T-helper 2 cell treated with Interferon-gamma antibody and Interleukin-4, amounts not matched to agents 100 ng/mL and 5 ng/mL, for 36 hours (primary cell): ENCODE measurements at regions not wholly inside any gene's neighbourhood (a gene's known extent, or its start where the extent isn't known, plus 50 kb on each side); places are given as distances from the start of the nearest gene placed in this dataset.
"Not testable (repeated sequence)": the region's sequence is repeated elsewhere in the genome, so short reads cannot be mapped to it uniquely, and the experiment has no call there.

ENCODE experiments used
- intact Hi-C: fragments of 100-400 bp; cut with micrococcal nuclease; formaldehyde crosslinking; loops from one replicate; pipeline ENCODE4 v1.15.1; 2023

DNA sequence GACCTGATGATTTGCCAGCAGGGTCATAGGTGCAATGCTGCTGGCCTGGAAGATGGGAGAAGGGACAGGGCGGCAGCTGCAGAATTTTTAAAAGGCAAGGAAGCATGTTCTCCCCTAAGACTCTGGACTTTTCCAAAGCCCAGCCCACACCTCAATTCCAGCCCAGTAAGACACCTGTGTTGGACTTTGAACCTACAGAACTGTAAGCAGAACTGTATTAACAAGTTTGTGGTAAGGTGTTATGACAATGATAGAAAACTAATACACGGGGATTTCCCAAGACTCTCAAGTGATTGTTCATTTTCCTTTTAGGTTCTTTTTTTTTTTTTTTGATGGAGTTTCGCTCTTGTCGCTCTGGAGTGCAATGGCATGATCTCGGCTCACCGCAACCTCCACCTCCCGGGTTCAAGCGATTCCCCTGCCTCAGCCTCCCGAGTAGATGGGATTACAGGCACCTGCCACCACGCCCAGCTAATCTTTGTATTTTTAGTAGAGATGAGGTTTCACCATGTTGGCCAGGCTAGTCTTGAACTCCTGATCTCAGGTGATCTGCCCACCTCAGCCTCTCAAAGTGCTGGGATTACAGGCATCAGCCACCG, 53.0 kb upstream of the CYP2D6 start:
- intact Hi-C loops: not testable (repeated sequence)

- intact Hi-C loops: loop anchor here (2.0 kb wide), 1 partner anchor 22 kb away; no protein-coding TSS in a partner anchor
These were observed 49.8 kb upstream of the CYP2D6 start for GRCh38 chr22:42180349-42180842.
